Erythroblast (primary cell): ENCODE measurements at regions not wholly inside any gene's neighbourhood (a gene's known extent, or its start where the extent isn't known, plus 50 kb on each side); places are given as distances from the start of the nearest gene placed in this dataset.
"Not testable (repeated sequence)": the region's sequence is repeated elsewhere in the genome, so short reads cannot be mapped to it uniquely, and the experiment has no call there.

ENCODE experiments used
- DNase-seq, 2 experiments: peaks; one replicate each; lab custom pipeline; 2025; lab: John Stamatoyannopoulos, UW
- GATA1 ChIP-seq: IDR thresholded peaks from 2 replicates; pipeline ENCODE4 v1.6.1; 2011; ENCODE audit warnings: low read depth, mild to moderate bottlenecking, control low read depth, low read length, moderate library complexity
- POLR2A ChIP-seq: IDR thresholded peaks from 2 replicates; pipeline ENCODE4 v1.6.1; 2011; ENCODE audit warnings: mild to moderate bottlenecking, low read length

- no peak for TF ChIP-seq POLR2A
- no peak for TF ChIP-seq GATA1
- no peak for DNase-seq
These were observed 88.4 kb upstream of the PLEKHG1 start for GRCh38 chr6:150511313-150511712.

DNA sequence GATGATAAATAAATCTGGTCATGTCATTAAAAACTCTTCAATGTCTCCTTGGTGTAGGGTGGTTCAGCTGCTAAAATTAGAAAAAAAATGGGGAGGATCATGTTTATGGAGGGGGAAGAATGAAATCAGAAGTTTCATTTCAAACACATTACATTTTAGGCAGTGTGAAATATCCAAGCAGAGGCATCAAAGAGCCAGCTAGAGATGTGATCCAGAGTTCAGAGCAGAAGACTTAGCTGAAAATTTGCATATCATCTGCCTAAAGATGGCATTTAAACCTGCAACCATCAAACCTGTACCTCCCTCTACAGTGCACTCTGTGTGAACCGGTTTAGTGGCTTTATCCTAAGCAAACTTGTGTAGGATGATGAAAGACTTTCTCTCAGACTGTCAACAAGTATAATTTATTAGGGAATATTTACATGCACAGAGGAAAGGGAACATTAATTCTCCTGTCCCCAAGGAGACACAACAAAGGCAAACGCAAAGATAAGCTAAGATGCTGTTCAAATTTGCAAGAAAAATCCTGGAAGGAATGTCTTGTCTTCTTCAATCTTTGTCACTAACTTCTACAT is 84.8 kb upstream of the PLEKHG1 start:
- no peak for DNase-seq
- no peak for TF ChIP-seq GATA1
- TF ChIP-seq POLR2A = no peak

DNA sequence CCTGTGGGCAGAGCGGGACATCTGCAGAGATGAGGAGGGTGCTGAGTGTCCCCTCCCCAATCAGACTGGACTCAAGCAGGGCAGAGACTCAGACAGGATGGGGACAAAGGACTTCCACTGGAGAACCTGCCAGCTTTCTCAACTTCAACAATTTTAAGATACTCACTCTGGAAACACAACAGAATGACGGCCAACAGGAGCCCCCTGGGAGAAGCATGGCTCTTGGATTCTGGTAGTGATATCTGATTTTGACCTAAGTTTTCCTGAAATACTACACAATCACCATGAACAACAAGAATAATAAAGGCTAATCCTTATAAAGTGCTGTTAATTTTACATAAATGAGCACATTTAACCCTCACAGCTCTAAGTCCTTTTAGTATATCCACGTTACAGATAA is 83.5 kb upstream of the PLEKHG1 start:
- no peak for DNase-seq
- TF ChIP-seq GATA1 = no peak
- no peak for TF ChIP-seq POLR2A

- DNase-seq = no peak
- TF ChIP-seq GATA1 (no peak), POLR2A (no peak)
These were observed 82.5 kb upstream of the PLEKHG1 start for GRCh38 chr6:150517175-150517574.

GRCh38 chr6:150521482-150521881 is 78.2 kb upstream of the PLEKHG1 start:
- no peak for TF ChIP-seq POLR2A
- TF ChIP-seq GATA1 = no peak
- no peak for DNase-seq

DNA sequence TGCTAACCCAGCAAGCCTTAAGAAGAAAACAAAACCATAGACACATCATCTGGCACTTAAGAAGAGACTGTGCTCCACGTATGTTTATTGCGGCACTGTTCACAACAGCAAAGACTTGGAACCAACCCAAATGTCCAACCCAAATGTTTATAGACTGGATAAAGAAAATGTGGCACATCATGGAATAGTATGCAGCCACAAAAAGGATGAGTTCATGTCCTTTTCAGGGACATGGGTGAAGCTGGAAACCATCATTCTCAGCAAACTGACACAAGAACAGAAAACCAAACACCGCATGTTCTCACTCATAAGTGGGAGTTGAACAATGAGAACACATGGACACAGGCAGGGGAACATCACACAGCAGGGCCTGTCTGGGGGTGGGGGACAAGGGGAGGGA is 76.5 kb upstream of the PLEKHG1 start:
- not testable (repeated sequence) for DNase-seq

- TF ChIP-seq POLR2A = no peak
- TF ChIP-seq GATA1 = no peak
- DNase-seq = no peak
These were observed 74.4 kb upstream of the PLEKHG1 start for GRCh38 chr6:150525300-150525699.

DNA sequence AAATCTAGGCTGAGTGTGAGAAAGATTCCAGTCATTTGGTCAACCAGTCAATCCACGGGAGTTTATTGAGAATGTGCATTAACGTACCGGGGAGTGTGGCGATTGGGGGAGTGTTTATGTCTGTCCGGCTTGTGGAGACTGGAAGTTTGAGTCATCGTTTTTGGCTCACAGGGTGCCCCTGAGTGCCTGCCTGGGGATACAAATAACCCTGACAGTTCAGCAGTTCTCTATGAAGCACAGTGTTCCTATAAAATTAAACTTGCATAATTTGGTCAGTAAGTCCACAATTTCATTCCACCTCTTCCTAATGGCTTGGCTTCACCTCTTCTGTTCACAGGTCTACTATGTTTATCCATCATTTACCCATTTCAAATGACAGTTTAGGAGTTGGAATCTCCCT is 72.6 kb upstream of the PLEKHG1 start:
- no peak for DNase-seq
- TF ChIP-seq POLR2A (no peak), GATA1 (no peak)

DNA sequence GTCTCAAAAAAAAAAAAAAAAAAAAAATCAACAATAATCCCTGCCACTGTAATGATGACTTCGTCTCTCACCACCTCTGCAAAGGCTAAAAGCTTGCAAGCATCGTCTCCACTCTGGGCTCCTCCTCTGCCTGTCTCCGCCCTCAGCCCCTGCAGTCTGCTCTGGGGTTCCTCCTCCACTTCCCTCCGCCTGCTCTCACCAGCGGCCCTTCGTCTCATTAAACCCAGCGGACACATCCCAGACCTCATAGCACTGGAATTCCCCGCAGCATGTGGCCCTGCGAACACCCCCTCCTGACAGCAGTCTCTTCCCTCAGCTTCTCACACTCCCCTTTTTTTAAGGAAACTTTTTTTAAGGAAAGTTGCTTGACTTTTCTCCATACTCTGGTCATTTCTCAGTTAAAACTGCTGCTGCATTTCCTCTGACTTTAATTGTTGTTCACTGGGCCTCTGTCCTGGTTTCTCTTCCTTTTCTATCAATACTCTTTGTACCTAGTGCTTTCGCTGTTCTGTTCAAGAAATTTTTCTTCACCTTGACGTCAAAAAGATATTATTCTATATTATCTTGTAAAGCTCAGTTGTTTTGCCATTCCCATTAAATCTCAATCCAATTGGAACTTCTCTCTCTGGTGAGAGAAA is 70.9 kb upstream of the PLEKHG1 start:
- TF ChIP-seq POLR2A = no peak
- TF ChIP-seq GATA1 = no peak
- DNase-seq = no peak

DNA sequence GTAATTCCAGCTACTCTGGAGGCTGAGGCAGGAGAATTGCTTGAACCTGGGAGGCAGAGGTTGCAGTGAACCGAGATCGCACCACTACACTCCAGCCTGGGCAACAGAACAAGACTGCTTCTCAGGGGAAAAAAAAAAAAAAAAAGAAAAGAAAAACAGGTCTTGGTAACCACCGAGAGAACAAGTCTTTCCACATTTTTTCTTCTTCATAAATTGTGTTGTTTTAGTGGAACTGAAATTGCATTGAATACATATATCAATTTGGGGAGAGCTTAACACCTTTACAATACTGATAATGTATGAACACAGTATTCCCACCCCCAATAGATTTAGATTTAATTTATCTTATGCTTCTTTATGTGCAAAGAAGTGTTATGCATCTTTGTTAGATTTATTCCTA is 70.0 kb upstream of the PLEKHG1 start:
- no peak for TF ChIP-seq GATA1
- no peak for TF ChIP-seq POLR2A
- no peak for DNase-seq

- no peak for TF ChIP-seq GATA1
- no peak for TF ChIP-seq POLR2A
- no peak for DNase-seq
These were observed 67.7 kb upstream of the PLEKHG1 start for GRCh38 chr6:150531957-150532356.

DNA sequence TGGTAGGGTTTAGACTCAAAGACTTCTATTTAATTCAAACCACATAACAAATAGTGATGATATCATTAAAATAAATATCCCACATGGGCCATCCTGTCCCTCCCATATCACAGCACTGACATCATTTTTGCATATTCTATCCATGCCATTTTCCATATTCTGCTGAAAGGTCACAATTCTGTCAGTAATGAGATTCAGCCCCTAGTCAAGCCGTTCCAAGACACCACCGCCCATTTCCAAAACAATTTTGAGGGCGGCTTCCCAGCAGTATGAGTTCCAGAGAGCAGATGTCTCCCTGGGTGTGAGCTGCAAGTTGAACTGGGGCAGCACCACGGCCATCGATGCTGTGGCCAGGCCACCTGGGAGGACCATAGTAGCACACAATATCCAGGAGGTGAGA is 65.1 kb upstream of the PLEKHG1 start:
- no peak for DNase-seq
- TF ChIP-seq GATA1 (no peak), POLR2A (no peak)

DNA sequence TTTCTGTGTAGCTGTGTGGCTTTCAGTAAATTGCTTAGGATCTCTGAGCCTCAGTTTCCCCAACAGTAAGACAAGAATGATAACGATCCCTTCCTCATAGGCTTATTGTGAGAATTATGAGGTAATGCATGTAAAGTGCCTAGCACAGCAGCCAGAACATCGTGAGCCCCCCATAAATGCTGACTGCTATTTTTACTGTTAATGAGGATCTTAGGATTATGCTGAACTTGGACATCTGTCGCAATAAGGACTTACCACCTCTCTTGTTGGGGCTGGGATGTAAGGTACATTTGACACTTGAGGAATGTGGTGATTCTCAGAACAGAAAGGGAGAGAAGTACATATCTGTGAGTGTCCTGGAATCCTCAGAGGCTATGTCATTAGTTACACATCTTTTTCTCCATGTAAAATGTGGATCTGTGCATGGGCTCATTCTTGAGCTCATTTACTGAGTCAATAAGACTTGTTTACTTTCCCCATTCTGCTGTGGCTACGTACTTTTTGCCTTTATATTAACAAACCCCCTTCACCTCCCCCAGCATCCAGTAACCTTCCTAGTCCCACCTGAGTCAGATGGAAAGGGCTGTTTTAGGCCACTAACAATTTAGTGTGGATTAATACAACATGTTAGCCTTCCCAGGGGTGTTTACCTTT is 64.4 kb upstream of the PLEKHG1 start:
- no peak for DNase-seq
- no peak for TF ChIP-seq POLR2A
- TF ChIP-seq GATA1 = no peak

GRCh38 chr6:150535818-150536220 is 63.9 kb upstream of the PLEKHG1 start:
- no peak for TF ChIP-seq GATA1
- TF ChIP-seq POLR2A = no peak
- no peak for DNase-seq

GRCh38 chr6:150536835-150537234 is 62.9 kb upstream of the PLEKHG1 start:
- no peak for TF ChIP-seq POLR2A
- TF ChIP-seq GATA1 = no peak
- DNase-seq = no peak
